ENCODE measurements at regions not wholly inside any gene's neighbourhood (a gene's known extent, or its start where the extent isn't known, plus 50 kb on each side); places are given as distances from the start of the nearest gene placed in this dataset.
"Not testable (repeated sequence)": the region's sequence is repeated elsewhere in the genome, so short reads cannot be mapped to it uniquely, and the experiment has no call there.

- DNase-seq: no peak
These were observed 340.1 kb upstream of the CTSO start for GRCh38 chr4:156293657-156294297.

DNA sequence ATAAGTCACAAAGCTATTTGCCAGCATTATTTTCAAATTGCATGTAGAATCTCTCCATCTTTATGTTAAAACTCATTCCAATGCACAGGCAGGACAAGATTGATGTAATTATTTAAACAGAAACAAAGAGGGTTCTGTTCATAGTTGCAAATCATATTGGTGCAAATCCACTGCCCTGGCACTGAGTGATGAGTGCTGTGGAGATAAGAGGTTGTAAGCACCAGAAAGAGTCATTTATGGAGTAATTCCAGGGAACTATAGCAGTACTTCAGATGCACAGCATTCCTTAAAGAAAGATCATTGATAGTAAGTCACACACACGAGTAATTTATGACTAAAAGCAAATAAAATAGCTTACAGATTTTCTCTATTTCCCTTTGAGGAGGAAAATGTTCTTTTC lies 337.7 kb upstream of the CTSO start:
- DNase-seq: no peak

DNA sequence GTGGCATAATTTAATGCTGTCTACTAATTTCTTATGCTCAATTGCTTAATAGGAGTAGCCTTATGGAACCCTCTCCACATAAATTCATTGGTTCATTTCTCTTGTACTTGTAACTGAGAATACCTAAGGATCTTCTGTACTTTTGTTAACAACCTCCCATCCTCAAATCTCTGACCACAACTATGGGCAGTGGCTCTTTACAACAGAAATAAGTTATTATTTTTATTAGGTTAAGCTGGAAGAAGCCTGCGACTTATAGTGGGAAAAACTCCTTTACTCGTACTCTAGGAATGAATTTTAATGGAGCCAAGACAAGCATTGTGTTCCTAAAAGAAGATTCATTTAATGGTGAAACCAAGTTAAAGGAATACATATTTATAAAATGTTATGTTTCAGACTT lies 337.1 kb upstream of the CTSO start:
- no peak for DNase-seq

DNA sequence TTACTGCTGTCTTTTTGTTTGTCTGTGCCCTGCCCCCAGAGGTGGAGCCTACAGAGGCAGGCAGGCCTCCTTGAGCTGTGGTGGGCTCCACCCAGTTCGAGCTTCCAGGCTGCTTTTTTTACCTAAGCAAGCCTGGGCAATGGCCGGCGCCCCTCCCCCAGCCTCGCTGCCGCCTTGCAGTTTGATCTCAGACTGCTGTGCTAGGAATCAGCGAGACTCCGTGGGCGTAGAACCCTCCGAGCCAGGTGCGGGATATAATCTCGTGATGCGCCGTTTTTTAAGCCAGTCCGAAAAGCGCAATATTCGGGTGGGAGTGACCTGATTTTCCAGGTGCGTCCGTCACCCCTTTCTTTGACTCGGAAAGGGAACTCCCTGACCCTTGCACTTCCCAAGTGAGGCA lies 336.4 kb upstream of the CTSO start:
- DNase-seq: not testable (repeated sequence)

- DNase-seq: no peak
These were observed 327.0 kb upstream of the CTSO start for GRCh38 chr4:156280686-156281085.

DNA sequence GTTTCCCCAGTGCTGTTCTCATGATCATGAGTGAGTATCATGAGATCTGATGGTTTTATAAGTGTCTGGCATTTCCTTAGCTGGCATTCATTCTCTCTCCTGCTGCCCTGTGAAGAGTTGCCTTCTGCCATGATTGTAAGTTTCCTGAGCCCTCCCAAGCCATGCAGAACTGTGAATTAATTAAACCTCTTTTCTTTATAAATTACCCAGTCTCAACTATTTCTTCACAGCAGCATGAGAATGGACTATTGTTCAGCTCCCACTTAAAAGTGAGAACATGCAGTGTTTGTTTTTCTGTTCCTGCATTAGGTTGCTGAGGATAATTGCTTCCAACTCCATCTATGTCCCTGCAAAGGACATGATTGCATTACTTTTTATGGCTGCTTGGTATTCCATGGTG lies 311.7 kb upstream of the CTSO start:
- DNase-seq: no peak

- no peak for DNase-seq
These were observed 307.6 kb upstream of the CTSO start for GRCh38 chr4:156261230-156261629.

- peak; percentile 46 for DNase-seq
These were observed 301.8 kb upstream of the CTSO start for GRCh38 chr4:156255230-156256007.

DNA sequence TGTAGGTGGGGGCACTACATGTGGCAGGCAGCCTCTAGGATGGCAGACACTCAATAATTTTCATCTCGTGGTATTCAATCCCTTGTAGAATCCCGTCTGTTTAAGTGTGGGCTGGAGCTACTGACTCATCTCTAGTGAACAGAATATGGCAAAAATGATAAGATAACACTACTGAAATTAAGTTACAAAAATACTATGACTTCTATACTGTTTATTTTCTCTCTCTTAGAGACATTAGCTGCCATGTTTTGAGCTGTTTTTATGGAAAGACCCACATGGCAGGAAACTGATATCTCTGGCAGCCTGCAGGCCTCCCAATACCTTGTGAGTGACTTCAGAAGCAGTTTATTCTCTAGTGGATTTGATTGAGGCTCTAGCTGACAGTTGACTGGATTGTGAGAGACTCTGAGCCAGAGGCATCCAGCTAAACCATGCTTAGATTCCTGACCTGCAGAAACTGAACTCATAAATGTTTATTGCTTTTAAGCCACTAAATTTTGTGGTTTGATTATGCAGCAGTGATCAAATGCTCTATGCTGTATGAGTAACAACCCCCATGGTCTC lies 298.8 kb upstream of the CTSO start:
- DNase-seq: no peak

DNA sequence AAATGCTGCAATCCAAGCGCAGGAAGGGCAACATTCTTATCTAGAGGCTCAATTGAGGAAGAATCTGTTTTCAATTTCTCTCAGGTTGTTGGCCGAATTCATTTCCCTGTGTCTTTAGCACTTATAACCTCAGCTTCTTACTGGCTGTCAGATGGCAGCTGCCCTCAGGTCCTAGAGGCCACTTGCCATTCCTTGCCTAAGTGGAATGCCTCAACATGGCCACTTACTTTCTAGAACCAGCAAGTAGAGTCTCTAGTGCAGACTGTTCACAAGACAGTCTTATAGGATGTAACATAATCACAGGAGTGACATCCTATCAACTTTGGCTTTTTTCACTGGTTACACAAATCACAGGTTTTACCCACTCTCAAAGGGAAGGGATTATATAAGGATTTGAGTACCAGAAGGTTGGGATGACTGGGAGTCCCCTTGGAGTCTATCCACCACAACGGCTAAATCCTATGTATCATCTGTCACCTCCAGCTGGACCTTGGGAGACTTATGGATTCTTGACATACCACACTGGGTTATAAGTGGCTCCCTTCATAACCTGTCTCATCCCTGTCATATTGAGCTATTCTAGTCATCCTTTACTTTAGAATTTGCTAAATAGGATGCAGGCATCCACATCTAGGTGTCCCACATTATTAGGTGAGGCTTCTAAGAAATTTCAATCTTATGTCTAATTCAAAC lies 297.9 kb upstream of the CTSO start:
- no peak for DNase-seq

- no peak for DNase-seq
These were observed 295.3 kb upstream of the CTSO start for GRCh38 chr4:156248917-156249316.

DNA sequence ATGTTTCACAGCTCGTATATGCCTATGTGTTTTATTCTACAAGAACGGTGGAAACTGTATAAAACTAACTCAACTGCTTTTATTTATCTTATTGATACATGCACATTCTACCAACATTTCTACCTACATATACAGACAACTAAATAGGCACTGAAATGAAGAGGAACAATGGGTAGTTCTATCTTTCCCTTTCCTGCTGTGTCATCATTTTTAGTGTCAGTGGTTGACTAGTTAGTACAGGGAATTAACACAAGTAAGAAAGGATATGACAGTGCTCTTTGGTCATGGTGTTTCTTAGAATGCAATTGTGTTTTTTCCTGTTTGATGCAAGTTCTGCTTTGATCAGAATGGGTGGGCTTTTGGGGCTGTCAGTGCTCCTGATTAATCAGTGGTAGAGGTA lies 293.8 kb upstream of the CTSO start:
- DNase-seq: no peak

DNA sequence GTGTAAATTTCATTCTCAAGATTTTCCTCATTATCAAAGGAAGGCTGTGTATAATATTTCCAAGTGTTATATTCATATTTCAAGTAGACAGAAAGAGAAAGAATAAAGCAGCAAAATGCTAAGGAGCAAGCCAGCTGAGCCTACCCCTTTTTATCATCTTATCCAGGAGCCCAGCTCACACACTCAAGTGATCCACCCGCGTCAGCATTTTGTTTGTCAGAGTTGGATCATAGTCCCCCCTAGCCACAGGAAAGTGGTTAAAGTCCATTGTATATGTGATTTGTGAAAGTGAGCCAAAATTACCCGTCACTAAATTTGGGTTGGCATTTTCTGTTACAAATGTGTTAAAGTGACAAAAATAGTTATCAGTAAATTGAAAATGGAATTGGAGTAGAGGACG lies 289.3 kb upstream of the CTSO start:
- DNase-seq: no peak

DNA sequence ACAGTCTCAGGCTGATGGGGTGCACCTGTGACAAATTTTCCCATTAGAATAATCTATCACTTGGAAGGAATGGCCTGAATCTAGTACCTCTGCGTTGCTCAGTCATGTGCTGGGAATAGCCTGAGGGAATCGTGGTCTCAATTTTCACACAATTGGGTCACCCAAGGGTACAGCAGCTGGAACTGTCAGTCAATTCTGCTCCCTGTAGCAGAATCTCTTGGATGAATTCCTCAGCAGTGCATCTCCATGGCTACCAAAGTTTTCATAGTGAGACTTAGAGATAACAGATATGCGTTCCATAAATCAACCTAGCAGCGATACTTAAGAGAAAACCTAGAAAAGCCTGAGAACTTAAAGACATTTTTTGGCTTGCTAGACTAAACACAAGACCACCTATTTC lies 288.7 kb upstream of the CTSO start:
- no peak for DNase-seq

DNA sequence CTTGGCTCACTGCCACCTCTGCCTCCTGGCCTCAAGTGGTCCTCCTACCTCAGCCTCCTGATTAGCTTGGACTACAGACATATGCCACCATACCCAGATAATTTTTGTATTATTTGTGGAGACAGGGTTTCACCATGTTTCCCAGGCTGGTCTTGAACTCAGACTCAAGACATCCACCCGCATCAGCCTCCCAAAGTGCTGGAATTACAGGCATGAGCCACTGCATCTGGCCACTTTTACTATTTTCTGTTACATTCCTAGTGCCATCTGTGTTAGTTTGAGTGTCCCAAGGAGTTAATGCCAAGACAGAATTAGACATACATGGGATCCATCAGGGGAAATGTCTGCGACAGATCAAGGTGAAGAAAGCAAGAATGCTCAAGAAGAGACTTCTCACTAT lies 288.2 kb upstream of the CTSO start:
- DNase-seq: no peak

GRCh38 chr4:156238171-156238570 lies 284.5 kb upstream of the CTSO start:
- no peak for DNase-seq

DNA sequence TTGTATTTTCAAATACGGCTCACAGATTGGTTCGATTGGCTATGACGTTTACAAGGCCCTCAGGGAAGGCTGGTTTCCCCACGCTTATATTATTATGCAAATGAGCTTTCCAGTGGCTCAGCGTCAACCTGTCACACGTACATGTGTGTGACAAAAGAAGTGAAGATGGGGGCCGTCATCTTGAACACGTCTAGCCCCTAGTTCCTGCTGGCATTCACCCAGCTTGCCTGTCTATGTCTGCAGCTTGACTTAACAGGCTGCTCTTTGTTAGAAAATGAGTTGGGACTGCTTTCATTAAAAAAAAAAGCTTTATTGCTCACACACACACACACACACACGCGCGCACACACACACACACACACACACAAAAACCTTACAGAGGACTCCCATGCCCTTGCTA lies 283.6 kb upstream of the CTSO start:
- no peak for DNase-seq

- DNase-seq: no peak
These were observed 276.5 kb upstream of the CTSO start for GRCh38 chr4:156230176-156230575.

DNA sequence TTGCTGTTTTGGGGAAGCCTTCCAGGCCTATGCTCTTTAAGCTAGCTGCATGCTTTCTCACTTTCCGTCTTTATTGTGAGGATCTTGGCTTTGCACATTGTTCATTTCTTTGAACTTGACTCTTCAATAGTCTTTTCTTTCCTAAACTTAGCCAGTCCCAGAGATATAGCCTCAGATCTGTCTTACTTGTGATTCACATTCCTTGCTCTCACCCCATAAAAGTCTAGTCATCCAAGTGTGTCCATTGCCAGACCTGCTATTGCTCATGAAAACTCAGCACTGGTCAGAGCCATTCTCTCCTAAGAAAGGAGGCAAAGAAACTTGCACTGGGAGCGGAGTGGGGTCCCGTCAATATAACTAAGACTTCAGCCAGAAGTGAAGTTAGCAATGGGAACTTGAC lies 275.0 kb upstream of the CTSO start:
- DNase-seq: no peak

GRCh38 chr4:156227321-156227720 lies 273.7 kb upstream of the CTSO start:
- DNase-seq: no peak

DNA sequence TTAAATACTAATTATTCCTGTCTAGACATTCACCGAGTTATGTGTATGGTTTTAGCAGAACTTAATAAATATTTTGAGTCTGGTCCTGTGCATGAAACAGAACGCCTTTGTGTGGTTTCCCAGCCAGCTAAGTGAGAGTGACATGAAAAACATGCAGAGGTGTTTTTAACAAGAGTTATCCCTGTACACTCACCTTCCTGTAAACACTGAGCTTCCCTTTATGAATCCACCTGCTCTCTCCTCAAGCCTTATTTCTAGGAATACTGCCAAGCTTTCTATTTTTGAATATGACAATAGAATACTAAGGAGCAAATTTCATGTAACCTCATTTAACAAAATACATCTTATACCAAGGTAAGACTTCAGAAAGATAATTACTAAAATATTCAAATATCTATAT lies 270.3 kb upstream of the CTSO start:
- no peak for DNase-seq

DNA sequence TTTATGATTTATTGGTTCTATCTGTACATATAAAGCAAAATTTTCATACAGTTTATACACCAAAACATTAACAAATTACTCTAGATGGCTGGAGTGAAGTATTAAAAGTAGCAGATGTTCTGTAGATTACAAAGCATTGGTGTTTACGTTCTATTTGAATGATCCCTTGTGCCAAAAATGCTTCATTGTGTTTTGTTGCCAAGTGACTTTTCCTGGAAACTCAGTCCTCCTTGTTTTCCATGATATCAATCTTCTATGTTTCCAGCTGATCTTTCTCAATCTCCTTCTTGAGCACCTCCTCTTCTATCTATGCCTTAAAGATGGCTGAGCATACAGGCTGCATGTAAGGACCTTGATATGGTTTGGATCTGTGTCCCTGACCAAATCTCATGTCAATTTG lies 263.6 kb upstream of the CTSO start:
- DNase-seq: no peak

DNA sequence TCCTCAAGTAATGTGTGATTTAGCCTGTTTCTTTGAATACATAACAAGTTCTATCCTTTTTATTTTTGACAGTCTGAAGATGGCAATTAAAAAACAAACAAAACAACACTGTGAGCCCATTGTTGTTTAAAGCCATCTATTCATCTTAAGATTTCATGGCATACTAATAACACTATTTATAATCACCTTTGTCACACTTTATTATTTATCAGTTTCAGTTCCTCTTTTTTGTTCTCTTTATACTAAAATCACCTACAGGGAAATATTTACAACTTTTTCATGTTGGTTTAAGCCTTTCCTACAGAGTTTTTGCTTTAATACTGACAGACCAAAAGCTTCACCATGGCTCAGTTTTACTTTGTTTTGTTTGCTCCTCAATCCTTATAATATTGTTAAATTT lies 247.4 kb upstream of the CTSO start:
- no peak for DNase-seq

DNA sequence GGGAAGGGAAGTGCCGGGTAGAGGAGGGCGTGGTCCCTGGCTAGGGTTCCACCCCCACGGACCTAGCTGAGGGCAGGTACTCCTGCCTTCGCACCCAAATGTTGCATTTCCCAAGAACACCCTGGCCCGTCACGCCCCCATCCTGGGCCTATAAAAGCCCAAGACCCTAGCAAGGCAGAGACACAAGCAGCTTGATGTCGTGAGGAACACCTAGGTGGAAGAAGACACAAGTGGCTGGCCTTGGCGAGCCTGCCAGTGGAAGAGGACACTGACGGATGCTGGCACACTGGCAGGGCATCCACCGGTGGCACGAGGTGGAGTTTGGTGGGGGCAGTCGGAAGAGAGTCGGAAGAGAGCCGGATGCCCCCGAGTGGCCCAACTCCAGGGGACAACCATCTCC lies 244.8 kb upstream of the CTSO start:
- DNase-seq: no peak
